ENCODE measurements at regions not wholly inside any gene's neighbourhood (a gene's known extent, or its start where the extent isn't known, plus 50 kb on each side); places are given as distances from the start of the nearest gene placed in this dataset.
A peak's percentile ranks its signal among the peaks of the same experiment; 100 is the strongest.

DNA sequence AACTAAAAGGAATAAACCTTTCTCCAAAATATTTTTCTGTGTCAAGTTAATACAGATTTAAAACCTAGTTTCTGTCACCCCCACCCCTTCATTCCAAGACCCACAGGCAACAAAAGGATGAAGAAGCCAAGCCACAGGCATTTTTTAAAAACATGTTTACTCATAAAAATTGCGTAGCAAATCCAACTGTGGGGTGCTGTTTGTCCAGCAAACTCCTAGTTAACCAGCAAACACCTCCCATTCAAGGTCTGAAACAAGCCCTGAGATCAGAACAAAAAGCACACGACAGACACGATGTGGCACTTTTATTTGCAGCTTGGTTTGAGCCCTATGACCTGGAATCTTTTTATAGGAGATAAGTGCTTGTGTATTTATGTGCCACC lies 149.9 kb upstream of the CAMK1G start:
- DNase-seq (ENCODE audit: insufficient read length, low spot score) (no peak), FAIRE-seq (no peak)
- TF ChIP-seq, protein P1, sequence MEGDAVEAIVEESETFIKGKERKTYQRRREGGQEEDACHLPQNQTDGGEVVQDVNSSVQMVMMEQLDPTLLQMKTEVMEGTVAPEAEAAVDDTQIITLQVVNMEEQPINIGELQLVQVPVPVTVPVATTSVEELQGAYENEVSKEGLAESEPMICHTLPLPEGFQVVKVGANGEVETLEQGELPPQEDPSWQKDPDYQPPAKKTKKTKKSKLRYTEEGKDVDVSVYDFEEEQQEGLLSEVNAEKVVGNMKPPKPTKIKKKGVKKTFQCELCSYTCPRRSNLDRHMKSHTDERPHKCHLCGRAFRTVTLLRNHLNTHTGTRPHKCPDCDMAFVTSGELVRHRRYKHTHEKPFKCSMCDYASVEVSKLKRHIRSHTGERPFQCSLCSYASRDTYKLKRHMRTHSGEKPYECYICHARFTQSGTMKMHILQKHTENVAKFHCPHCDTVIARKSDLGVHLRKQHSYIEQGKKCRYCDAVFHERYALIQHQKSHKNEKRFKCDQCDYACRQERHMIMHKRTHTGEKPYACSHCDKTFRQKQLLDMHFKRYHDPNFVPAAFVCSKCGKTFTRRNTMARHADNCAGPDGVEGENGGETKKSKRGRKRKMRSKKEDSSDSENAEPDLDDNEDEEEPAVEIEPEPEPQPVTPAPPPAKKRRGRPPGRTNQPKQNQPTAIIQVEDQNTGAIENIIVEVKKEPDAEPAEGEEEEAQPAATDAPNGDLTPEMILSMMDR (IDR thresholded peaks at IDR 0.05; ENCODE audit: insufficient read depth, missing control alignments) = no peak

DNA sequence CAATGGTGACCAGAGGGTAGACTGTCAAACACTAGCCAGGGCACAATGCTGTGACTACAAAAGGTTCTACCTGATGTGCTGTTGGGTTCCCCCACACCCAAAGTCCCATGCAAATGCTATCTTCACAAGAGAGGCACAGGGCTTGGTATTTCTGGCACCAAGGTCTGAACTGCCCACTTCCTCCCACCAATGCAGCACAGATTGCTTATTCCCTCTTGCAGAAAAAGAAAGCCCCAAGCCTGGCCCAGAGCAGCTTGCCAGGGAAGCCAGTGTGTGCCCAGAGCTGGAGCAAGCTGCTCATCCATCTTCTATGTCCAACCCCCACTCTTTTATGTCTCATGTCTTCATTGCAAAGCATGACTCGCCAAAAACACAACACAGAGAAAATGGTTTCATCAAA lies 149.4 kb upstream of the CAMK1G start:
- TF ChIP-seq, protein P1 (IDR thresholded peaks at IDR 0.05; ENCODE audit: insufficient read depth, missing control alignments) = no peak
- no peak for DNase-seq (ENCODE audit: insufficient read length, low spot score)
- no peak for FAIRE-seq

DNA sequence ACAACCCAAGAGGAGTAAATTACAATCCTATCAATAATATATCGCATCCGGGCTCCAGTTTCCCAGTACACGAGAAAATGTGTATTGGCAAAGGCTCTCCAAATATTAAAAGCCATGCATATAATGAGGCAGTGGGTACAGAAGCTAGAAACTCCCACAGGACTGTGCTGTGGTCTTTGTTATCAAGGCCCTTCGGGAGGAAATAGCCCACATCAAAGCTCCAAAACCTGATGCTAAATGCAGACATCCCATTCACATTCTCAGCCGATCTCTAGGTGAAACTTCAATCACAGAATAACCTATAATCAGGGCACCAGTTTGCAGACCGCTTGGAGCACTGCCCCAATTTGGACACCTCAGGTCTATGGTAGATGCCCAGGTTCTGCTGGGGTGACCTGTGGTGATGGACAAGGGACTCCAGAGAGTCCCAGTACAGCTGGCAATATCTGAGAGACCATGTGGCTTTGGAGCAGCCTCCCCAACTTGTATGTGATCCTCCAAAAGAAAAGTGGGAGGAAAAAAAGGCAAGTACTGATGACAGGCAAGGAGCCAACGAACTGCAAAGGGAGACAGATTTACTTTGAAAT lies 148.8 kb upstream of the CAMK1G start:
- no peak for FAIRE-seq
- TF ChIP-seq, protein P1 (IDR thresholded peaks at IDR 0.05; ENCODE audit: insufficient read depth, missing control alignments) = no peak
- DNase-seq (ENCODE audit: insufficient read length, low spot score) = no peak

DNA sequence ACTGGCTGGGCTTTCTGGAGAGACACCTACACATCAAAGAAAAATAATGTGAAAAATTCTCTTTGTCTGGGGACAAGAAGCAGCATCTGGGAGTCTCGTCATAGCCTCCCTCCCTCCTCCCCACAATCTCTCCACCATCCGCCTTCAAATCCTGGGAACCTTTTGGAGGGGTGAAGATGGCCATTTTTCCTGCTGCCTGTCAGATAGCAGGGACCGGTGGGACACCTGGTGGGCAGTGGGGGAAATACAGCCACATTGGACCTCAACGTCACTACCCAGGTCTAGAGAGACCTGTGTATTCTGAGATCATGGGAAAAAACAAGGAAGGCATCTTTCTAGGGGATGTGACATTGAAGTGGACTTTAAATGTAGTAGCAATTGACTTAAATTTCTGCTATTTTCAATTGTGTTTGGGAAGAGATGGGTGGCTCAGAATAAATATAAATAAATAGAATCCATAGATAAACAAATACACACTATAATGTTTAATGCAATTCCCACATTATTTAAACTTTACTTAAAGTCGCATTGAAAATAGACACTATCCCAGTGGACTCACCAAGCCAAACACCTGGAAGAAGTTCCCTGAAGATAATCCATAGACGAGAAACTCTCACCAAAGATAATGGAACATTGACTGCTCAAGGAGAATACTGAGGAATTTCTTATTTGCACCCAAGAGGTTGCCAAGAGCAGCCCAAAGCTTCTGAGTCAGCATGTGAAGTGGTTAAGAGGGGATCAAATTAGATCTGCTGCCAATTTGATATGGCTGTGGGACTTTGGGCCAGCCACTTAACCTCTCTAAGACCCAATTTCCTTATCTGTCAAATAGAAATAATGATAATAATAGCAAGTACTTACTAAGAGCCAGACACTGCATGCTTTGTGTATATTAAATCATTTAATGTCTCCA lies 147.6 kb upstream of the CAMK1G start:
- no peak for FAIRE-seq
- TF ChIP-seq, protein P1 (IDR thresholded peaks at IDR 0.05; ENCODE audit: insufficient read depth, missing control alignments) = peak; percentile 81
- no peak for DNase-seq (ENCODE audit: insufficient read length, low spot score)

DNA sequence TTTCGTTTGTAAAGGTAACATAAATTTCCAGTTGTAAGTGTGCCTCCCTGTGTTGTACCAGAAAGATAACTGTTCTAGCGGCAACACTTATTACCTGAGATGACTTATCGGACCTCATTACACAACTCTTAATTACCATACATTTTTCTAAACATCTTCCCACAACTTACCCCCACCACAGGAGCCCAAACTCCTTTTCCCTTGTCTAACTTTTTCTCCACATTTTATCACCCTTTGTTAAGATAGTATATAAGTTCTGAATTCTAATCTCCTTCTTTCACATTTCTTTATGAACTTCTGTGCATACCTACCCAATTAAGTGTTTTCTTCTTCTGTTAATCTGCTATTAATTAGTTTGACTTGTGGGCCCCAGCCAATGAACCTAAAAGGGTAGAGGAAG lies 143.7 kb upstream of the CAMK1G start:
- TF ChIP-seq, protein P1 (IDR thresholded peaks at IDR 0.05; ENCODE audit: insufficient read depth, missing control alignments) = no peak
- FAIRE-seq (no peak), DNase-seq (ENCODE audit: insufficient read length, low spot score) (no peak)

DNA sequence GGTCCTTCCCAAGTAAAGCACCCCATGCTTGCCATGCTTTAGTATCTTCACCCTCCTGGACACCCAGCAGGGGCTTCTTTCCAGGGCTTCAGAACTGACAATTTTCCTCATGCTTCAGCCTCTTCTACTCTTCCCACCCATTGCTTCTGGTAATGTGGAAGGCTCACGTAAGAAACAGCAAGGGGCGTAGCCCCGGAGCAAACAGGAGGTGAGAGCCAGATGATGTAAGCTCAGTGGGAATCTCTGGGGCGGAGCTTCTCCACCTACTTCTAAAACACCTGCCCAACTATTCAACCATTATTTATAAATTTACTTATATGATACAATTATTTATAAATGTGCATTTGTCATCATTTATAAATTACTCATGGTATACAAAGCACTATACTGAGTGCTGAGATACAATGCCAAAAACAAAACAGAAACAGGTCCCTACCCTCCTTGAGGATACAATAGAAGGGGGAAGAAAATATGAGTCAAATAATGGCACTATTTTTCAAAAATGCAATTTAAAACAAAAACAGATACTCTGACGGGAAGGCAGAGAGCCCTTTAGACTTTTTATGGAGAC lies 140.1 kb upstream of the CAMK1G start:
- TF ChIP-seq, protein P1 (IDR thresholded peaks at IDR 0.05; ENCODE audit: insufficient read depth, missing control alignments) = no peak
- FAIRE-seq (no peak), DNase-seq (ENCODE audit: insufficient read length, low spot score) (no peak)
